ENCODE measurements at regions not wholly inside any gene's neighbourhood (a gene's known extent, or its start where the extent isn't known, plus 50 kb on each side); places are given as distances from the start of the nearest gene placed in this dataset.
"Not testable (repeated sequence)": the region's sequence is repeated elsewhere in the genome, so short reads cannot be mapped to it uniquely, and the experiment has no call there.

GRCh38 chr1:14149431-14149830 is 449.1 kb upstream of the KAZN start:
- in situ Hi-C loops (cut with HindIII; ENCODE audit: low sequenced_read_pairs), result no loop called here
- DNase-seq (ENCODE audit: low spot score), result no peak

- in situ Hi-C loops (cut with HindIII; ENCODE audit: low sequenced_read_pairs), result no loop called here
These were observed 441.9 kb upstream of the KAZN start for GRCh38 chr1:14156543-14156942.

GRCh38 chr1:14160781-14161180 is 437.7 kb upstream of the KAZN start:
- in situ Hi-C loops (cut with HindIII; ENCODE audit: low sequenced_read_pairs), result no loop called here
- DNase-seq (ENCODE audit: low spot score), result no peak

More at GRCh38 chr1:14156543-14156942, 441.9 kb upstream of the KAZN start:
- DNase-seq (ENCODE audit: low spot score), result no peak

- DNase-seq (ENCODE audit: low spot score), result no peak
- in situ Hi-C loops (cut with HindIII; ENCODE audit: low sequenced_read_pairs), result no loop called here
These were observed 435.2 kb upstream of the KAZN start for GRCh38 chr1:14163246-14163645.

GRCh38 chr1:14165371-14165801 is 433.1 kb upstream of the KAZN start:
- no peak for DNase-seq (ENCODE audit: low spot score)
- in situ Hi-C loops (cut with HindIII; ENCODE audit: low sequenced_read_pairs), result no loop called here

GRCh38 chr1:14167884-14168283 is 430.6 kb upstream of the KAZN start:
- no peak for DNase-seq (ENCODE audit: low spot score)
- in situ Hi-C loops (cut with HindIII; ENCODE audit: low sequenced_read_pairs), result no loop called here

GRCh38 chr1:14168326-14169063 is 430.0 kb upstream of the KAZN start:
- in situ Hi-C loops (cut with HindIII; ENCODE audit: low sequenced_read_pairs), result no loop called here
- DNase-seq (ENCODE audit: low spot score), result no peak

GRCh38 chr1:14173598-14173997 is 424.9 kb upstream of the KAZN start:
- in situ Hi-C loops (cut with HindIII; ENCODE audit: low sequenced_read_pairs), result no loop called here
- no peak for DNase-seq (ENCODE audit: low spot score)

GRCh38 chr1:14177866-14178265 is 420.6 kb upstream of the KAZN start:
- DNase-seq (ENCODE audit: low spot score); in situ Hi-C loops (cut with HindIII; ENCODE audit: low sequenced_read_pairs): not testable (repeated sequence)

- DNase-seq (ENCODE audit: low spot score), result no peak
- in situ Hi-C loops (cut with HindIII; ENCODE audit: low sequenced_read_pairs), result no loop called here
These were observed 417.7 kb upstream of the KAZN start for GRCh38 chr1:14180738-14181137.

- no peak for DNase-seq (ENCODE audit: low spot score)
- in situ Hi-C loops (cut with HindIII; ENCODE audit: low sequenced_read_pairs), result no loop called here
These were observed 417.2 kb upstream of the KAZN start for GRCh38 chr1:14181191-14181795.

- in situ Hi-C loops (cut with HindIII; ENCODE audit: low sequenced_read_pairs), result no loop called here
- DNase-seq (ENCODE audit: low spot score), result no peak
These were observed 415.6 kb upstream of the KAZN start for GRCh38 chr1:14182856-14183255.

- no peak for DNase-seq (ENCODE audit: low spot score)
- in situ Hi-C loops (cut with HindIII; ENCODE audit: low sequenced_read_pairs), result no loop called here
These were observed 415.2 kb upstream of the KAZN start for GRCh38 chr1:14183329-14183728.

- in situ Hi-C loops (cut with HindIII; ENCODE audit: low sequenced_read_pairs), result no loop called here
- peak; percentile 82 for DNase-seq (ENCODE audit: low spot score)
These were observed 414.0 kb upstream of the KAZN start for GRCh38 chr1:14184454-14184853.

- DNase-seq (ENCODE audit: low spot score), result no peak
These were observed 409.1 kb upstream of the KAZN start for GRCh38 chr1:14189381-14189780.

GRCh38 chr1:14190508-14190907 is 408.0 kb upstream of the KAZN start:
- no peak for DNase-seq (ENCODE audit: low spot score)

More at GRCh38 chr1:14189381-14189780, 409.1 kb upstream of the KAZN start:
- in situ Hi-C loops (cut with HindIII; ENCODE audit: low sequenced_read_pairs), result no loop called here

GRCh38 chr1:14194511-14194910 is 404.0 kb upstream of the KAZN start:
- in situ Hi-C loops (cut with HindIII; ENCODE audit: low sequenced_read_pairs), result no loop called here
- no peak for DNase-seq (ENCODE audit: low spot score)

More at GRCh38 chr1:14190508-14190907, 408.0 kb upstream of the KAZN start:
- in situ Hi-C loops (cut with HindIII; ENCODE audit: low sequenced_read_pairs), result no loop called here

- in situ Hi-C loops (cut with HindIII; ENCODE audit: low sequenced_read_pairs), result no loop called here
- no peak for DNase-seq (ENCODE audit: low spot score)
These were observed 393.4 kb upstream of the KAZN start for GRCh38 chr1:14205066-14205465.

- no peak for DNase-seq (ENCODE audit: low spot score)
These were observed 383.3 kb upstream of the KAZN start for GRCh38 chr1:14215151-14215550.

GRCh38 chr1:14217384-14217783 is 381.1 kb upstream of the KAZN start:
- DNase-seq (ENCODE audit: low spot score), result no peak

More at GRCh38 chr1:14215151-14215550, 383.3 kb upstream of the KAZN start:
- in situ Hi-C loops (cut with HindIII; ENCODE audit: low sequenced_read_pairs), result no loop called here

GRCh38 chr1:14220324-14220723 is 378.2 kb upstream of the KAZN start:
- in situ Hi-C loops (cut with HindIII; ENCODE audit: low sequenced_read_pairs), result no loop called here
- no peak for DNase-seq (ENCODE audit: low spot score)

More at GRCh38 chr1:14217384-14217783, 381.1 kb upstream of the KAZN start:
- in situ Hi-C loops (cut with HindIII; ENCODE audit: low sequenced_read_pairs), result no loop called here

Measured in G401 (cell line).